PC-9 (cell line): ENCODE measurements at regions not wholly inside any gene's neighbourhood (a gene's known extent, or its start where the extent isn't known, plus 50 kb on each side); places are given as distances from the start of the nearest gene placed in this dataset.

Experiments
- BruUV-seq: library from RNA; stranded (reverse); fragments of 400-500 nt; replicated peaks from 2 replicates; lab custom pipeline; 2021; lab: Mats Ljungman, UMichigan
- CTCF ChIA-PET: fragments of 300-600 bp; sonication (Branson Sonifier 250); formaldehyde crosslinking; loops from one replicate; lab custom pipeline; 2022; ENCODE audit warnings: antibody characterized with exemption; lab: Charles Lee
- POLR2A ChIA-PET: fragments of 300-600 bp; sonication (Branson Sonifier 250); formaldehyde crosslinking; loops from one replicate; lab custom pipeline; 2022; ENCODE audit warnings: antibody characterized with exemption; ENCODE audit not compliant: unreplicated experiment; lab: Charles Lee
- DNase-seq, 2 experiments: peaks; one replicate each; pipeline versions ENCODE4 v3.0.0 to v3.0.0-alpha.2; 2015 to 2022; ENCODE audit warnings: mixed read lengths in 1 of 2
- H2AFZ ChIP-seq: fragments of 200-600 bp; sonication (generic); 2 replicates; pipeline ENCODE4 v1.8.1; 2017; ENCODE audit warnings: antibody characterized with exemption
- H3F3A ChIP-seq: fragments of 200-600 bp; sonication (generic); 2 replicates; pipeline ENCODE4 v1.8.1; 2017; ENCODE audit warnings: antibody characterized with exemption, mild to moderate bottlenecking, low read depth; ENCODE audit not compliant: insufficient read depth
- H3K27ac ChIP-seq: fragments of 200-600 bp; sonication (generic); 2 replicates; pipeline ENCODE4 v1.6.1; 2016; ENCODE audit warnings: mixed run types
- H3K27me3 ChIP-seq: fragments of 200-600 bp; sonication (generic); 2 replicates; pipeline ENCODE4 v1.6.1; 2016; ENCODE audit warnings: low read depth, mixed run types; ENCODE audit not compliant: insufficient read depth
- H3K36me3 ChIP-seq: fragments of 200-600 bp; sonication (generic); 2 replicates; pipeline ENCODE4 v1.6.1; 2016; ENCODE audit warnings: low read depth, mixed run types
- H3K4me1 ChIP-seq: fragments of 200-600 bp; sonication (generic); replicated peaks from 2 replicates; pipeline ENCODE4 v1.6.1; 2016; ENCODE audit warnings: mixed run types; ENCODE audit not compliant: insufficient read depth
- H3K4me2 ChIP-seq: fragments of 200-600 bp; sonication (generic); 2 replicates; pipeline ENCODE4 v1.6.1; 2017; ENCODE audit warnings: mixed run types
- H3K4me3 ChIP-seq: fragments of 200-600 bp; sonication (generic); 2 replicates; pipeline ENCODE4 v1.6.1; 2016; ENCODE audit warnings: mixed run types
- H3K79me2 ChIP-seq: fragments of 200-600 bp; sonication (generic); 2 replicates; pipeline ENCODE4 v1.6.1; 2017; ENCODE audit warnings: low read depth, mixed run types
- H3K9me2 ChIP-seq: fragments of 200-600 bp; sonication (generic); 2 replicates; pipeline ENCODE4 v1.8.1; 2017; ENCODE audit warnings: mild to moderate bottlenecking; ENCODE audit not compliant: insufficient read depth
- H3K9me3 ChIP-seq: fragments of 200-600 bp; sonication (generic); 2 replicates; pipeline ENCODE4 v1.8.1; 2016; ENCODE audit warnings: low read depth; ENCODE audit not compliant: insufficient read depth
- H4K20me1 ChIP-seq: fragments of 200-600 bp; sonication (generic); 2 replicates; pipeline ENCODE4 v1.8.1; 2017; ENCODE audit not compliant: insufficient read depth
- EZH2 ChIP-seq: fragments of 200-600 bp; sonication (generic); IDR thresholded peaks from 2 replicates; pipeline ENCODE4 v1.8.0; 2017; ENCODE audit warnings: antibody characterized with exemption, low read depth
- intact Hi-C: fragments of 100-400 bp; cut with micrococcal nuclease; formaldehyde crosslinking; loops from one replicate; pipeline ENCODE4 v1.10.0; 2022; ENCODE audit not compliant: unreplicated experiment
- TF ChIP-seq, protein P1 (sequence below): fragments of 200-600 bp; sonication (generic); conservative IDR thresholded peaks from 2 replicates; pipeline ENCODE4 v1.6.1; 2017; ENCODE audit warnings: mixed run types, antibody characterized with exemption, mild to moderate bottlenecking, moderate library complexity

DNA sequence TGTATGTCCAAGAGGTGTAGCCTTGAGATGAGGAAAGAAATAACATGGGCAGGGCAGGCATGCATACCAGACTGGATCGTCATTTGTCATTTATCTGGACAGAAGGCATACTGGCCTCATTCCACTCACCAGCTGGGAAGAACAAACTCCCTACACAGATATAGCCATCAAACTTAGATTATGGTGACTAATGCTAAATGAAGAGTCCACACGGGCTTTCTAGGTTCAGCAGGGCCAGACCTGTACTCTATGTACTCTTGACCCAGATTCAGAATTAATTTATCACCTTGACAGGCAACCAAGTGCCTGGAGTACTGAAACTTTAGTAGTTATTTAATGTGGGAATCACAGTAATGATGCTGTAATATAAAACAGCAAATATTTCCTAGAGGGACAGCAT, 164.3 kb upstream of the IL12A start:
- ChIA-PET POLR2A (interaction anchor here (0.7 kb wide), 1 partner anchor 30 kb away, joined by 6 read pairs; no protein-coding TSS in a partner anchor), CTCF (interaction anchor here (0.7 kb wide), 1 partner anchor 179 kb away, joined by 3 read pairs; no protein-coding TSS in a partner anchor)
- Histone ChIP-seq H3K9me2 (no peaks in the 10 kb centered on the region), H3K4me1 (peaks cover 36% of the 10 kb centered on the region), H3K4me3 (no peak overlapping the region), H3K36me3 (no peaks in the 10 kb centered on the region), H3K27me3 (no peaks in the 10 kb centered on the region), H4K20me1 (peaks cover 14% of the 10 kb centered on the region; the same call in 1 of the 2 replicates), H2AFZ (no peak overlapping the region), H3F3A (peaks cover 24% of the 10 kb centered on the region), H3K4me2 (peak overlapping the region; percentile 41), H3K9me3 (no peaks in the 10 kb centered on the region), H3K79me2 (peaks cover 34% of the 10 kb centered on the region), H3K27ac (peak overlapping the region; percentile 55)
- TF ChIP-seq EZH2, result no peak
- TF ChIP-seq, protein P1, sequence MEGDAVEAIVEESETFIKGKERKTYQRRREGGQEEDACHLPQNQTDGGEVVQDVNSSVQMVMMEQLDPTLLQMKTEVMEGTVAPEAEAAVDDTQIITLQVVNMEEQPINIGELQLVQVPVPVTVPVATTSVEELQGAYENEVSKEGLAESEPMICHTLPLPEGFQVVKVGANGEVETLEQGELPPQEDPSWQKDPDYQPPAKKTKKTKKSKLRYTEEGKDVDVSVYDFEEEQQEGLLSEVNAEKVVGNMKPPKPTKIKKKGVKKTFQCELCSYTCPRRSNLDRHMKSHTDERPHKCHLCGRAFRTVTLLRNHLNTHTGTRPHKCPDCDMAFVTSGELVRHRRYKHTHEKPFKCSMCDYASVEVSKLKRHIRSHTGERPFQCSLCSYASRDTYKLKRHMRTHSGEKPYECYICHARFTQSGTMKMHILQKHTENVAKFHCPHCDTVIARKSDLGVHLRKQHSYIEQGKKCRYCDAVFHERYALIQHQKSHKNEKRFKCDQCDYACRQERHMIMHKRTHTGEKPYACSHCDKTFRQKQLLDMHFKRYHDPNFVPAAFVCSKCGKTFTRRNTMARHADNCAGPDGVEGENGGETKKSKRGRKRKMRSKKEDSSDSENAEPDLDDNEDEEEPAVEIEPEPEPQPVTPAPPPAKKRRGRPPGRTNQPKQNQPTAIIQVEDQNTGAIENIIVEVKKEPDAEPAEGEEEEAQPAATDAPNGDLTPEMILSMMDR, result no peak
- intact Hi-C loops, result loop anchor here (1.0 to 5.0 kb wide), 7 partner anchors 30 to 562 kb away; no protein-coding TSS in a partner anchor
- DNase-seq, result peak; percentile 80 to 99
- BruUV-seq, result no TSS peak

DNA sequence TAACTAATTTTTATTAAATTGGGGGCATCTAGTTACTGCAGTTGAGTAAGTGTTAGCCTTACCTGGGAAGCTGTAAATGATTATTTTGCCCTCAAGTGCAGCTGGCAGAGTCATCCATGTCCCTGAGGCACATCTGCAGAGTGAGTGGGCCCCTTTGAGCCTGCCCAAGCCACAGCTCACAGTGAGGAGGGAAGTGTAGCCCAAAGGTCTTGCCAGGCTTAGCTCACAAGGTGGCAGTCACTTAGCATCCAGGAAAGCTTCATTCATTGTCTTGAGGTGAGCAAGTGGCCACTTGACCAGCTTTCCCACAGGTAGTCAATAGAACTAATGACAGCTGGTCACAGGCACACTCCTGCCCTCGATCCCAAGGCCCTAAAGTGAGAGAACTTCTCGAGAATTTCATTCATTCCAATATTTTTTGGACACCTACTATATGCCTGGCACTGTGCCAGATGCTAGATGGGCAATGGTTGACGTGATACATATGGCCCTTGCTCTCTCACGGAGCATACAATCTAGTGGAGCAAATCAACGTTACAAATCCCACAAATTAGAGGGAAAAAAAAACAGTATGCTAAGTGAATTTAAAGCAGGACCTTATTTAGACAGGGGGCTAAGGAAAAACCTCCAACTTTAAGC, 163.3 kb upstream of the IL12A start:
- DNase-seq, result no peak
- H3K79me2 ChIP-seq, result peaks cover 34% of the 10 kb centered on the region
- intact Hi-C loops, result loop anchor here (2.0 kb wide), 2 partner anchors 59 to 103 kb away; no protein-coding TSS in a partner anchor
- no peaks in the 10 kb centered on the region for H3K27me3 ChIP-seq
- H2AFZ ChIP-seq, result no peak overlapping the region
- H3K27ac ChIP-seq, result no peak overlapping the region
- no peaks in the 10 kb centered on the region for H3K9me2 ChIP-seq
- peaks cover 32% of the 10 kb centered on the region for H3F3A ChIP-seq
- TSS peak; percentile 11 for BruUV-seq
- TF ChIP-seq EZH2, result no peak
- TF ChIP-seq, protein P1, result no peak
- ChIA-PET CTCF (interaction anchor here (0.7 to 1.5 kb wide), 5 partner anchors 9 to 179 kb away, joined by 3 to 5 read pairs (median 3); no protein-coding TSS in a partner anchor), POLR2A (no interaction called here)
- H3K36me3 ChIP-seq, result no peaks in the 10 kb centered on the region
- H3K4me1 ChIP-seq, result peaks cover 46% of the 10 kb centered on the region
- no peaks in the 10 kb centered on the region for H3K9me3 ChIP-seq
- H4K20me1 ChIP-seq, result peaks cover 14% of the 10 kb centered on the region; the same call in 1 of the 2 replicates
- H3K4me2 ChIP-seq, result peak overlapping the region; percentile 41; the same call in 1 of the 2 replicates
- H3K4me3 ChIP-seq, result no peak overlapping the region

DNA sequence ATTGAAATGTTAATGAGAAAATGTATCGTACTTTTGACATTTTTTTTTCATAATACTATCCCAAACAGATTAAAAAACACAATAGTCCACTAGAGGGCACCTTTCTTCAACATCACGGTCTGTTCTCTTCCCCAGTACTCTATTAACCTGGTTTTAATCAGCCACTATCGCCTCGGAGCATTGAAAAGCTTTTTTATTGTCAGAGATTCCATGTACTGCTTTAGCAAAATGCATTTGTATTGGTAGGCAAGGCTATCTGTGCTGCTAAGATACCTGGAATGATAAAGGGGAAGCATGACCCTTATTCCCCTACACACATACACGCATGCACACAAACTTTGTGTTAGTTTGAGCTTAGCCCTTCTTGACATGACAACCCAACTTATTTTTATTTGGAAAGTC, 160.1 kb upstream of the IL12A start:
- Histone ChIP-seq H3K4me3 (no peak overlapping the region), H3K27ac (no peak overlapping the region), H3K79me2 (peaks cover 26% of the 10 kb centered on the region), H2AFZ (no peak overlapping the region), H3K9me3 (no peaks in the 10 kb centered on the region), H4K20me1 (peaks cover 14% of the 10 kb centered on the region; the same call in 1 of the 2 replicates), H3K4me2 (peak overlapping the region; percentile 13; the same call in 1 of the 2 replicates), H3K27me3 (no peaks in the 10 kb centered on the region), H3K9me2 (0 out of 2 replicates have a peak, but pooled peaks cover 7% of the 10 kb centered on the region), H3F3A (peaks cover 29% of the 10 kb centered on the region), H3K4me1 (peaks cover 39% of the 10 kb centered on the region), H3K36me3 (no peaks in the 10 kb centered on the region)
- TF ChIP-seq, protein P1, result peak; percentile 76
- no peak for TF ChIP-seq EZH2
- no peak for DNase-seq
- ChIA-PET CTCF (interaction anchor here (0.6 to 2.6 kb wide), 9 partner anchors 26 to 241 kb away, joined by 3 to 13 read pairs (median 4); no protein-coding TSS in a partner anchor), POLR2A (interaction anchor here (0.7 to 1.1 kb wide), 2 partner anchors 11 to 24 kb away, joined by 7 to 11 read pairs; partner anchors contain the start of gene SCHIP1)
- intact Hi-C loops, result no loop called here
- no TSS peak for BruUV-seq
